ENCODE measurements at regions not wholly inside any gene's neighbourhood (a gene's known extent, or its start where the extent isn't known, plus 50 kb on each side); places are given as distances from the start of the nearest gene placed in this dataset.

- Mint-ChIP-seq H3K27me3 (ENCODE audit: low read depth) (peaks cover 55% of the 10 kb centered on the region), H3K9me3 (no peaks in the 10 kb centered on the region), H3K4me3 (no peak overlapping the region), H3K36me3 (no peaks in the 10 kb centered on the region), H3K27ac (no peak overlapping the region), H3K4me1 (peaks cover 2% of the 10 kb centered on the region)
- no peak for TF ChIP-seq CTCF (IDR thresholded peaks at IDR 0.05; ENCODE audit: unreplicated experiment)
- no peak for DNase-seq (ENCODE audit: low spot score in 2 of 2, unreplicated experiment in 2 of 2)
Measured at GRCh38 chr12:125239563-125239962, 174.3 kb downstream of the AACS start.

- H3K4me3 Mint-ChIP-seq: no peak overlapping the region
- H3K9me3 Mint-ChIP-seq: no peaks in the 10 kb centered on the region
- H3K4me1 Mint-ChIP-seq: peaks cover 2% of the 10 kb centered on the region
- no peak overlapping the region for H3K27ac Mint-ChIP-seq
- no peak for TF ChIP-seq CTCF (IDR thresholded peaks at IDR 0.05; ENCODE audit: unreplicated experiment)
- no peak for DNase-seq (ENCODE audit: low spot score in 2 of 2, unreplicated experiment in 2 of 2)
- H3K36me3 Mint-ChIP-seq: no peaks in the 10 kb centered on the region
- H3K27me3 Mint-ChIP-seq (ENCODE audit: low read depth): peaks cover 55% of the 10 kb centered on the region
Measured at GRCh38 chr12:125240717-125241116, 175.5 kb downstream of the AACS start.

- H3K4me3 Mint-ChIP-seq: no peak overlapping the region
- no peak overlapping the region for H3K27ac Mint-ChIP-seq
- no peak for DNase-seq (ENCODE audit: low spot score in 2 of 2, unreplicated experiment in 2 of 2)
- H3K36me3 Mint-ChIP-seq: no peaks in the 10 kb centered on the region
- peaks cover 75% of the 10 kb centered on the region for H3K27me3 Mint-ChIP-seq (ENCODE audit: low read depth)
- TF ChIP-seq CTCF (IDR thresholded peaks at IDR 0.05; ENCODE audit: unreplicated experiment): no peak
- peaks cover 6% of the 10 kb centered on the region for H3K4me1 Mint-ChIP-seq
- no peaks in the 10 kb centered on the region for H3K9me3 Mint-ChIP-seq
Measured at GRCh38 chr12:125243811-125244210, 178.6 kb downstream of the AACS start.

- Mint-ChIP-seq H3K9me3 (no peaks in the 10 kb centered on the region), H3K27ac (no peak overlapping the region), H3K27me3 (ENCODE audit: low read depth) (peaks cover 79% of the 10 kb centered on the region), H3K36me3 (no peaks in the 10 kb centered on the region), H3K4me1 (peaks cover 6% of the 10 kb centered on the region), H3K4me3 (no peak overlapping the region)
- DNase-seq (ENCODE audit: low spot score in 2 of 2, unreplicated experiment in 2 of 2): no peak
- no peak for TF ChIP-seq CTCF (IDR thresholded peaks at IDR 0.05; ENCODE audit: unreplicated experiment)
Measured at GRCh38 chr12:125244338-125244737, 179.1 kb downstream of the AACS start.

GRCh38 chr12:125245581-125246557, 180.6 kb downstream of the AACS start:
- Mint-ChIP-seq H3K4me3 (no peak overlapping the region), H3K27ac (no peak overlapping the region), H3K27me3 (ENCODE audit: low read depth) (peaks cover 87% of the 10 kb centered on the region), H3K4me1 (peaks cover 4% of the 10 kb centered on the region), H3K36me3 (no peaks in the 10 kb centered on the region), H3K9me3 (no peaks in the 10 kb centered on the region)
- TF ChIP-seq CTCF (IDR thresholded peaks at IDR 0.05; ENCODE audit: unreplicated experiment): no peak
- DNase-seq (ENCODE audit: low spot score in 2 of 2, unreplicated experiment in 2 of 2): no peak

Data from mesothelial cell of epicardium (in vitro differentiated cells).